Peyer's patch (tissue), 4 donors: ENCODE measurements at regions not wholly inside any gene's neighbourhood (a gene's known extent, or its start where the extent isn't known, plus 50 kb on each side); places are given as distances from the start of the nearest gene placed in this dataset.

Experiments
- POLR2A ChIP-seq, 2 donors: fragments of 450-650 bp; IDR thresholded peaks; one replicate each; pipeline ENCODE4 v1.5.1; 2017; ENCODE audit warnings: antibody characterized with exemption in 2 of 2, mild to moderate bottlenecking in 2 of 2, moderate library complexity in 2 of 2
- TF ChIP-seq, protein P1 (sequence below), 6 experiments: fragments of 450-650 bp in 4 of 6; fragments of 200-600 bp in 2 of 6; sonication (generic) in 1 of 6; IDR thresholded peaks; one replicate each; pipeline ENCODE4 v1.5.1; 2017 to 2019; ENCODE audit warnings: antibody characterized with exemption in 6 of 6, mild to moderate bottlenecking in 3 of 6, moderate library complexity in 1 of 6

- TF ChIP-seq POLR2A (IDR thresholded peaks at IDR 0.05), result no peak
- TF ChIP-seq, protein P1, sequence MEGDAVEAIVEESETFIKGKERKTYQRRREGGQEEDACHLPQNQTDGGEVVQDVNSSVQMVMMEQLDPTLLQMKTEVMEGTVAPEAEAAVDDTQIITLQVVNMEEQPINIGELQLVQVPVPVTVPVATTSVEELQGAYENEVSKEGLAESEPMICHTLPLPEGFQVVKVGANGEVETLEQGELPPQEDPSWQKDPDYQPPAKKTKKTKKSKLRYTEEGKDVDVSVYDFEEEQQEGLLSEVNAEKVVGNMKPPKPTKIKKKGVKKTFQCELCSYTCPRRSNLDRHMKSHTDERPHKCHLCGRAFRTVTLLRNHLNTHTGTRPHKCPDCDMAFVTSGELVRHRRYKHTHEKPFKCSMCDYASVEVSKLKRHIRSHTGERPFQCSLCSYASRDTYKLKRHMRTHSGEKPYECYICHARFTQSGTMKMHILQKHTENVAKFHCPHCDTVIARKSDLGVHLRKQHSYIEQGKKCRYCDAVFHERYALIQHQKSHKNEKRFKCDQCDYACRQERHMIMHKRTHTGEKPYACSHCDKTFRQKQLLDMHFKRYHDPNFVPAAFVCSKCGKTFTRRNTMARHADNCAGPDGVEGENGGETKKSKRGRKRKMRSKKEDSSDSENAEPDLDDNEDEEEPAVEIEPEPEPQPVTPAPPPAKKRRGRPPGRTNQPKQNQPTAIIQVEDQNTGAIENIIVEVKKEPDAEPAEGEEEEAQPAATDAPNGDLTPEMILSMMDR (IDR thresholded peaks at IDR 0.05), result no peak
Observed at GRCh38 chr2:182530636-182531035, 103.8 kb upstream of the PDE1A start.
